HCT116 (cell line): ENCODE measurements at regions not wholly inside any gene's neighbourhood (a gene's known extent, or its start where the extent isn't known, plus 50 kb on each side); places are given as distances from the start of the nearest gene placed in this dataset.

ENCODE experiments used
- CTCF ChIP-seq, 3 experiments: fragments of 200-600 bp in 1 of 3; sonication (generic) in 1 of 3; IDR thresholded peaks in 2 of 3; conservative IDR thresholded peaks in 1 of 3; 2 replicates each; pipeline ENCODE4 v1.5.1; 2012 to 2017; ENCODE audit warnings: low read depth in 2 of 3, low read length in 2 of 3, antibody characterized with exemption in 1 of 3, borderline replicate concordance in 1 of 3, control low read depth in 1 of 3, mild to moderate bottlenecking in 1 of 3, mixed read lengths in 1 of 3, mixed run types in 1 of 3, moderate library complexity in 1 of 3; ENCODE audit not compliant: insufficient read depth in 1 of 3
- POLR2AphosphoS5 ChIP-seq: IDR thresholded peaks from 2 replicates; pipeline ENCODE4 v1.6.1; 2011; ENCODE audit warnings: mild to moderate bottlenecking, low read depth, low read length, moderate library complexity
- REST ChIP-seq: IDR thresholded peaks from 2 replicates; pipeline ENCODE4 v1.6.1; 2012; ENCODE audit warnings: low read depth
- SRF ChIP-seq: IDR thresholded peaks from 2 replicates; pipeline ENCODE4 v1.6.1; 2012; ENCODE audit warnings: low read depth
- YY1 ChIP-seq: IDR thresholded peaks from 2 replicates; pipeline ENCODE4 v1.6.1; 2011; ENCODE audit warnings: low read length, low read depth, moderate library complexity, mild to moderate bottlenecking; ENCODE audit not compliant: insufficient replicate concordance; ENCODE audit errors: extremely low read depth
- ZNF274 ChIP-seq: fragments of 200-500 bp; sonication (Bioruptor generic); IDR thresholded peaks from 2 replicates; pipeline ENCODE4 v1.6.1; 2014; ENCODE audit warnings: mild to moderate bottlenecking, low read depth, low read length, inconsistent platforms

- no peak for TF ChIP-seq CTCF (IDR thresholded peaks at IDR 0.05 in 2 of 3, conservative IDR thresholded peaks at IDR 0.05 in 1 of 3; ENCODE audit: borderline replicate concordance in 1 of 3, insufficient read depth in 1 of 3, low read depth in 2 of 3, low read length in 2 of 3)
- no peak for TF ChIP-seq POLR2AphosphoS5
- no peak for TF ChIP-seq YY1
- TF ChIP-seq REST = no peak
- TF ChIP-seq ZNF274 = no peak
- no peak for TF ChIP-seq SRF
Measured at GRCh38 chr6:91501930-91502329, 915.1 kb upstream of the MAP3K7 start.
